H1 (cell line): ENCODE measurements at regions not wholly inside any gene's neighbourhood (a gene's known extent, or its start where the extent isn't known, plus 50 kb on each side); places are given as distances from the start of the nearest gene placed in this dataset.

ENCODE experiments used
- CTCF ChIA-PET: fragments of 300-600 bp; sonication (Branson Sonifier 250); formaldehyde crosslinking; loops from one replicate; lab custom pipeline; 2021; ENCODE audit not compliant: partially characterized antibody; lab: Charles Lee
- POLR2A ChIA-PET: fragments of 300-600 bp; sonication (Branson Sonifier 250); formaldehyde crosslinking; loops from one replicate; lab custom pipeline; 2021; ENCODE audit warnings: inconsistent platforms; ENCODE audit not compliant: partially characterized antibody; lab: Charles Lee
- DNase-seq, 2 experiments: peaks; one replicate each; pipeline versions ENCODE4 v3.0.0 to v3.0.0-alpha.2; 2010 to 2022; ENCODE audit warnings: low spot score in 2 of 2, low read depth in 1 of 2, mixed read lengths in 1 of 2
- FAIRE-seq: peaks from 2 replicates; lab custom pipeline; 2011; peaks lifted over from hg19 to GRCh38; lab: Jason Lieb, UNC
- H2AFZ ChIP-seq: 2 replicates; pipeline ENCODE4 v1.8.1; 2012; ENCODE audit warnings: low read length, inconsistent platforms
- H2AK5ac ChIP-seq: 2 replicates; pipeline ENCODE4 v1.6.1; 2013; ENCODE audit warnings: low read depth, low read length
- H2BK120ac ChIP-seq: replicated peaks from 2 replicates; pipeline ENCODE3; 2013; ENCODE audit warnings: low read depth, low read length, inconsistent platforms
- H2BK12ac ChIP-seq: 2 replicates; pipeline ENCODE4 v1.6.1; 2013; ENCODE audit warnings: low read depth, low read length
- H2BK15ac ChIP-seq: 2 replicates; pipeline ENCODE4 v1.6.1; 2013; ENCODE audit warnings: low read length
- H2BK20ac ChIP-seq: 2 replicates; pipeline ENCODE4 v1.6.1; 2013; ENCODE audit warnings: low read length
- H2BK5ac ChIP-seq: 2 replicates; pipeline ENCODE4 v1.6.1; 2013; ENCODE audit warnings: low read depth, low read length
- H3K14ac ChIP-seq: 2 replicates; pipeline ENCODE4 v1.6.1; 2013; ENCODE audit warnings: inconsistent platforms; ENCODE audit not compliant: insufficient read length
- H3K18ac ChIP-seq: 2 replicates; pipeline ENCODE4 v1.6.1; 2013; ENCODE audit warnings: low read length; ENCODE audit errors: extremely low read depth
- H3K23ac ChIP-seq: 2 replicates; pipeline ENCODE4 v1.6.1; 2013; ENCODE audit warnings: inconsistent platforms; ENCODE audit not compliant: insufficient read length
- H3K23me2 ChIP-seq: 2 replicates; pipeline ENCODE4 v1.6.1; 2013; ENCODE audit warnings: low read depth, low read length
- H3K27ac ChIP-seq: 2 replicates; pipeline ENCODE4 v1.6.1; 2011; ENCODE audit warnings: low read depth, low read length, inconsistent platforms
- H3K27me3 ChIP-seq, 4 experiments: replicated peaks in 1 of 4; 1 replicate in 1 of 4; 2 replicates in 3 of 4; pipeline versions ENCODE4 v1.6.1 to v1.8.1; 2011 to 2013; ENCODE audit warnings: low read length in 3 of 4, mild to moderate bottlenecking in 3 of 4, inconsistent platforms in 2 of 4, mixed read lengths in 2 of 4, moderate library complexity in 1 of 4; ENCODE audit not compliant: control insufficient read depth in 3 of 4, insufficient read depth in 3 of 4; ENCODE audit errors: extremely low read depth in 1 of 4
- H3K36me3 ChIP-seq, 4 experiments: 2 replicates each; pipeline versions ENCODE4 v1.6.1 to v1.8.1; 2011 to 2013; ENCODE audit warnings: mild to moderate bottlenecking in 4 of 4, low read length in 3 of 4, moderate library complexity in 2 of 4, control low read depth in 1 of 4, inconsistent platforms in 1 of 4; ENCODE audit not compliant: insufficient read depth in 4 of 4, control insufficient read depth in 2 of 4
- H3K4ac ChIP-seq: replicated peaks from 2 replicates; pipeline ENCODE3; 2013; ENCODE audit warnings: low read length, low read depth, mixed read lengths, inconsistent platforms; ENCODE audit not compliant: insufficient read length
- H3K4me1 ChIP-seq, 4 experiments: replicated peaks in 1 of 4; 1 replicate in 1 of 4; 2 replicates in 3 of 4; pipeline versions ENCODE4 v1.6.1 to v1.8.1; 2011 to 2013; ENCODE audit warnings: low read length in 3 of 4, inconsistent platforms in 2 of 4, mixed read lengths in 1 of 4; ENCODE audit not compliant: insufficient read depth in 4 of 4, control insufficient read depth in 3 of 4
- H3K4me2 ChIP-seq, 2 experiments: 2 replicates each; pipeline versions ENCODE4 v1.6.1 to v1.8.1; 2011 to 2013; ENCODE audit warnings: low read depth in 2 of 2, low read length in 2 of 2, control low read depth in 1 of 2, inconsistent platforms in 1 of 2, mild to moderate bottlenecking in 1 of 2; ENCODE audit not compliant: insufficient read depth in 1 of 2
- H3K4me3 ChIP-seq, 4 experiments: fragments of 200-600, 300-600 bp in 1 of 4; sonication (generic), shearing (Covaris generic), sonication (Bioruptor Twin) in 1 of 4; 2 replicates each; pipeline versions ENCODE4 v1.5.1 to v1.8.1; 2011 to 2016; ENCODE audit warnings: low read length in 4 of 4, low read depth in 3 of 4, control low read depth in 2 of 4, inconsistent platforms in 2 of 4, mild to moderate bottlenecking in 2 of 4, mixed read lengths in 1 of 4, moderate library complexity in 1 of 4; ENCODE audit not compliant: insufficient read depth in 2 of 4; ENCODE audit errors: extremely low read depth in 1 of 4
- H3K56ac ChIP-seq: replicated peaks from 2 replicates; pipeline ENCODE3; 2013; ENCODE audit warnings: low read depth, mild to moderate bottlenecking, mixed read lengths, low read length, inconsistent platforms; ENCODE audit not compliant: insufficient read length
- H3K79me1 ChIP-seq: 2 replicates; pipeline ENCODE4 v1.6.1; 2013; ENCODE audit warnings: low read depth, low read length, control low read depth
- H3K79me2 ChIP-seq, 2 experiments: 2 replicates each; pipeline versions ENCODE4 v1.6.1 to v1.8.1; 2012 to 2013; ENCODE audit warnings: low read length in 2 of 2, mild to moderate bottlenecking in 2 of 2, inconsistent platforms in 1 of 2; ENCODE audit not compliant: insufficient read depth in 2 of 2, control insufficient read depth in 1 of 2
- H3K9ac ChIP-seq, 4 experiments: replicated peaks in 1 of 4; 1 replicate in 1 of 4; 2 replicates in 3 of 4; pipeline versions ENCODE4 v1.6.1 to v1.8.1; 2011 to 2013; ENCODE audit warnings: low read depth in 3 of 4, low read length in 3 of 4, control low read depth in 2 of 4, mild to moderate bottlenecking in 2 of 4, moderate library complexity in 2 of 4, inconsistent platforms in 1 of 4; ENCODE audit errors: extremely low read depth in 1 of 4
- H3K9me3 ChIP-seq, 2 experiments: 2 replicates each; pipeline versions ENCODE4 v1.6.1 to v1.8.1; 2012 to 2013; ENCODE audit warnings: mild to moderate bottlenecking in 2 of 2, moderate library complexity in 2 of 2, control low read depth in 1 of 2, inconsistent platforms in 1 of 2, low read depth in 1 of 2, low read length in 1 of 2, mixed read lengths in 1 of 2; ENCODE audit not compliant: insufficient read depth in 2 of 2
- H4K20me1 ChIP-seq, 2 experiments: replicated peaks in 1 of 2; 2 replicates each; pipeline versions ENCODE3 to v1.8.1; 2011 to 2013; ENCODE audit warnings: inconsistent platforms in 2 of 2, low read length in 2 of 2, mild to moderate bottlenecking in 1 of 2; ENCODE audit not compliant: insufficient read depth in 2 of 2, control insufficient read depth in 1 of 2
- H4K5ac ChIP-seq: 2 replicates; pipeline ENCODE4 v1.6.1; 2013; ENCODE audit warnings: low read length, low read depth, mixed read lengths, inconsistent platforms; ENCODE audit not compliant: insufficient read length
- H4K8ac ChIP-seq: 2 replicates; pipeline ENCODE4 v1.8.0; 2013; ENCODE audit warnings: mild to moderate bottlenecking, moderate library complexity, low read length, inconsistent platforms; ENCODE audit not compliant: insufficient read depth; ENCODE audit errors: extremely low read depth
- H4K91ac ChIP-seq: replicated peaks from 2 replicates; pipeline ENCODE3; 2013; ENCODE audit warnings: low read length, mixed read lengths, inconsistent platforms; ENCODE audit not compliant: insufficient read length
- ASH2L ChIP-seq: fragments of 200-600, 300-600 bp; sonication (generic); IDR thresholded peaks from one replicate; pipeline ENCODE4 v1.7.1; 2017; ENCODE audit warnings: low read length
- BACH1 ChIP-seq: IDR thresholded peaks from 2 replicates; pipeline ENCODE4 v1.6.1; 2012; ENCODE audit warnings: low read length, improper control_type of control experiment
- CBX8 ChIP-seq: fragments of 300-800, 300-1000 bp; sonication (generic); IDR thresholded peaks from 2 replicates; pipeline ENCODE4 v1.7.1; 2016; ENCODE audit warnings: low read depth, low read length, borderline replicate concordance
- CREB1 ChIP-seq: IDR thresholded peaks from 2 replicates; pipeline ENCODE4 v1.6.1; 2012; ENCODE audit warnings: inconsistent platforms
- CTBP2 ChIP-seq: IDR thresholded peaks from 2 replicates; pipeline ENCODE4 v1.7.0; 2011; ENCODE audit warnings: borderline replicate concordance, mild to moderate bottlenecking, moderate library complexity, mixed read lengths, low read length; ENCODE audit not compliant: insufficient read depth, insufficient read length
- HDAC2 ChIP-seq, 2 experiments: fragments of 300-600 bp in 1 of 2; sonication (generic) in 1 of 2; IDR thresholded peaks; 2 replicates each; pipeline ENCODE4 v1.6.1; 2011 to 2012; ENCODE audit warnings: low read depth in 2 of 2, low read length in 2 of 2, mild to moderate bottlenecking in 2 of 2, moderate library complexity in 2 of 2, borderline replicate concordance in 1 of 2, inconsistent platforms in 1 of 2
- KDM4A ChIP-seq: IDR thresholded peaks from one replicate; pipeline ENCODE4 v1.7.1; 2012; ENCODE audit warnings: low read depth, mild to moderate bottlenecking, moderate library complexity, low read length, inconsistent platforms; ENCODE audit not compliant: severe bottlenecking
- PHF8 ChIP-seq: fragments of 200-600 bp; sonication (generic); conservative IDR thresholded peaks from 2 replicates; pipeline ENCODE4 v1.7.1; 2012; ENCODE audit warnings: low read depth, mild to moderate bottlenecking, inconsistent platforms, low read length, moderate library complexity
- RAD21 ChIP-seq, 2 experiments: IDR thresholded peaks in 1 of 2; conservative IDR thresholded peaks in 1 of 2; 2 replicates each; pipeline ENCODE4 v1.6.1; 2011; ENCODE audit warnings: low read depth in 2 of 2, low read length in 2 of 2, improper control_type of control experiment in 1 of 2, inconsistent platforms in 1 of 2, mild to moderate bottlenecking in 1 of 2, moderate library complexity in 1 of 2
- SIX5 ChIP-seq: IDR thresholded peaks from 2 replicates; pipeline ENCODE4 v1.6.1; 2011; ENCODE audit warnings: mild to moderate bottlenecking, low read depth, low read length
- TAF7 ChIP-seq: optimal IDR thresholded peaks from 2 replicates; pipeline ENCODE3; 2011; ENCODE audit warnings: low read depth, mild to moderate bottlenecking, inconsistent platforms, low read length, moderate library complexity, borderline replicate concordance
- TBP ChIP-seq: IDR thresholded peaks from 2 replicates; pipeline ENCODE4 v1.6.1; 2011; ENCODE audit warnings: low read depth, low read length, improper control_type of control experiment
- WGBS, 2 experiments: shearing (Covaris generic) in 1 of 2; methylation state at CpG; one replicate each; pipeline versions ENCODE4 v1.1.6 to v1.1.7; 2013 to 2015; ENCODE audit warnings: low lambda C conversion rate in 2 of 2, mixed read lengths in 2 of 2, inconsistent platforms in 1 of 2, low coverage in 1 of 2, missing lambda C conversion rate in 1 of 2; ENCODE audit not compliant: insufficient replicate concordance in 2 of 2, insufficient coverage in 1 of 2, insufficient read length in 1 of 2; ENCODE audit errors: extremely low coverage in 1 of 2, missing lambda C conversion rate in 1 of 2; 5-methylcytosine and 5-hydroxymethylcytosine counted together

- peaks cover 3 to 10% (median 4%) of the 10 kb centered on the region in 4 experiments; a peak in 6 of 7 replicates for H3K4me1 ChIP-seq
- no peaks in the 10 kb centered on the region for H3K79me2 ChIP-seq
- no peak overlapping the region for H3K4ac ChIP-seq
- H2BK15ac ChIP-seq = no peak overlapping the region
- POLR2A ChIA-PET = interaction anchor here (1.3 kb wide), 1 partner anchor 10 kb away, joined by 3 read pairs; no protein-coding TSS in a partner anchor
- H3K9me3 ChIP-seq = no peaks in the 10 kb centered on the region
- no peak overlapping the region for H3K9ac ChIP-seq
- H2BK20ac ChIP-seq = peak overlapping the region; percentile 74; the same call in 1 of the 2 replicates
- WGBS, 2 experiments = 12% methylated on average over 13 of the region's 13 CpGs; no CpG with 5 or more reads in 1 of the 2 experiments
- H4K8ac ChIP-seq = no peak overlapping the region
- CTCF ChIA-PET = interaction anchor here (0.6 to 4.2 kb wide), 23 partner anchors 10 to 1622 kb away, joined by 3 to 23 read pairs (median 4); partner anchors contain the start of gene PLXNA4
- no peak overlapping the region for H3K23ac ChIP-seq
- no peak overlapping the region for H4K5ac ChIP-seq
- no peak overlapping the region for H2BK120ac ChIP-seq
- H4K20me1 ChIP-seq = no peaks in the 10 kb centered on the region
- H3K36me3 ChIP-seq = no peaks in the 10 kb centered on the region
- FAIRE-seq (peak; percentile 7), DNase-seq (peak in 1 of 2 experiments; percentile 55)
- H2BK5ac ChIP-seq = peak overlapping the region; percentile 26; the same call in 1 of the 2 replicates
- H3K23me2 ChIP-seq = 0 out of 2 replicates have a peak, but pooled peaks cover 3% of the 10 kb centered on the region
- H2AFZ ChIP-seq = peak overlapping the region; percentile 96
- no peak overlapping the region for H3K14ac ChIP-seq
- H3K27me3 ChIP-seq = no peaks in the 10 kb centered on the region
- no peak overlapping the region for H4K91ac ChIP-seq
- no peak overlapping the region for H3K56ac ChIP-seq
- H2BK12ac ChIP-seq = 0 out of 2 replicates have a peak overlapping the region, but pooled peaks have one; percentile 35
- H3K27ac ChIP-seq = no peak overlapping the region
- peak overlapping the region; percentile 29 to 53 (median 42); a peak in 5 of 8 replicates for H3K4me3 ChIP-seq
- peak overlapping the region; percentile 9; the same call in 1 of the 2 replicates for H3K18ac ChIP-seq
- no peaks in the 10 kb centered on the region for H3K79me1 ChIP-seq
- H3K4me2 ChIP-seq = peak overlapping the region; percentile 62 to 74
- H2AK5ac ChIP-seq = no peak overlapping the region
- TF ChIP-seq KDM4A (peak; percentile 26), CBX8 (no peak), RAD21 (IDR thresholded peaks at IDR 0.05 in 1 of 2, conservative IDR thresholded peaks at IDR 0.05 in 1 of 2; ENCODE audit: low read depth in 2 of 2, low read length in 2 of 2) (no peak), CREB1 (no peak), TAF7 (no peak), HDAC2 (IDR thresholded peaks at IDR 0.05; ENCODE audit: borderline replicate concordance in 1 of 2, low read depth in 2 of 2, low read length in 2 of 2) (0 out of 4 replicates have a peak, but pooled peaks of 1 of the 2 experiments have one; percentile 46), ASH2L (peak; percentile 88), CTBP2 (peak; percentile 81), BACH1 (no peak), SIX5 (no peak), PHF8 (no peak), TBP (no peak)
These were observed 79.0 kb upstream of the PLXNA4 start for GRCh38 chr7:132655131-132655727.
